ENCODE measurements at regions not wholly inside any gene's neighbourhood (a gene's known extent, or its start where the extent isn't known, plus 50 kb on each side); places are given as distances from the start of the nearest gene placed in this dataset.

GRCh38 chr4:133997436-133997835, 204.2 kb downstream of the PABPC4L start:
- TF ChIP-seq CTCF (IDR thresholded peaks at IDR 0.05), result no peak
- no peak overlapping the region for H3K27ac ChIP-seq (ENCODE audit: low read depth in 1 of 2, low read length in 2 of 2)
- no peaks in the 10 kb centered on the region for H3K4me1 ChIP-seq (ENCODE audit: insufficient read depth, low read length)
- H3K36me3 ChIP-seq (ENCODE audit: insufficient read depth, low read length), result no peaks in the 10 kb centered on the region
- Mint-ChIP-seq H3K4me3 (no peak overlapping the region), H3K4me1 (ENCODE audit: low read depth) (no peaks in the 10 kb centered on the region), H3K27ac (no peak overlapping the region), H3K36me3 (ENCODE audit: low read depth) (no peaks in the 10 kb centered on the region), H3K9me3 (peaks cover 10% of the 10 kb centered on the region), H3K27me3 (no peaks in the 10 kb centered on the region)
- intact Hi-C loops (cut with DNase I, micrococcal nuclease), result no loop called here
- ATAC-seq (ENCODE audit: poor library complexity) (no peak), DNase-seq (no peak)
- POLR2A ChIA-PET, result no interaction called here
- H3K4me3 ChIP-seq (ENCODE audit: low read length), result no peak overlapping the region
- CTCF ChIA-PET, result no interaction called here
- no peaks in the 10 kb centered on the region for H3K27me3 ChIP-seq (ENCODE audit: control insufficient read depth in 1 of 2, insufficient read depth in 2 of 2, low read length in 2 of 2)
- peaks cover 0 to 8% of the 10 kb centered on the region in 2 experiments for H3K9me3 ChIP-seq (ENCODE audit: control insufficient read depth in 1 of 2, insufficient read depth in 1 of 2, low read length in 2 of 2)

DNA sequence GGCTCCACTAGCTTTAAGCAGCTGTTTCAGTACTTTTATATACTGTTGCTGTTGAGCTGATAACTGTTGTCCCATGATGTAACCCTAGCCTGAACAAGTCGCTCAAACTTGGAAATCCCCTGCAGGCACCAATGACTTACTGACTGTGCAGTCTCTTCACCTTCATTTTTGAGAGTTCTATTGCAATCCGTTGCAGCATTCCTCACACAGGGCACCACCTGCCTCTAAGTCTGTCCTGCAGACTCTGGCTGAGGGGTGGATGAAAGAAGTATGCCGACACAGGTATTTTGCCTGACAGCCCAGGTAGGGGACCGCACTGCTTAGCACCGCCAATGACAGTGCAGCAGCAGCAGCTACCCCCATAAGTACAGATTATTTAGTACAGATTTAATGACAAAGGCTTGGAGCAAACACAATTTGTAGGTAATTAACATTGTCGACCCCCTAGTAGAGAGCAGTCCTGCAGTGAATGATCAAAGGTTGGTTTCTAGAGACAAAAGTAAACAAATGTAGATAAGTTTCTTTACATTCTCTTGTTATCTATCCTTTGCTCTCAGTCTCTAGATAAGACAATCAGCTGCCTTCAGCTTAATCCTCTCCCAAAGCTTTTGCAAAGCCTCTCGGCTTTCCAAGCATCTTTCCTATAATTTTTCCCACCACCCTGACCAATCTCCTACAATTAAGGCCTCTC, 205.0 kb downstream of the PABPC4L start:
- Mint-ChIP-seq H3K4me1 (ENCODE audit: low read depth) (no peaks in the 10 kb centered on the region), H3K27me3 (no peaks in the 10 kb centered on the region), H3K36me3 (ENCODE audit: low read depth) (no peaks in the 10 kb centered on the region), H3K9me3 (peaks cover 14% of the 10 kb centered on the region), H3K4me3 (no peak overlapping the region), H3K27ac (no peak overlapping the region)
- no peak for ATAC-seq (ENCODE audit: poor library complexity)
- ChIA-PET POLR2A (no interaction called here), CTCF (no interaction called here)
- no peak overlapping the region for H3K27ac ChIP-seq (ENCODE audit: low read depth in 1 of 2, low read length in 2 of 2)
- intact Hi-C loops (cut with DNase I, micrococcal nuclease), result no loop called here
- no peak for DNase-seq
- no peaks in the 10 kb centered on the region for H3K27me3 ChIP-seq (ENCODE audit: control insufficient read depth in 1 of 2, insufficient read depth in 2 of 2, low read length in 2 of 2)
- no peaks in the 10 kb centered on the region for H3K36me3 ChIP-seq (ENCODE audit: insufficient read depth, low read length)
- no peaks in the 10 kb centered on the region for H3K4me1 ChIP-seq (ENCODE audit: insufficient read depth, low read length)
- H3K4me3 ChIP-seq (ENCODE audit: low read length), result no peak overlapping the region
- peaks cover 0 to 8% of the 10 kb centered on the region in 2 experiments for H3K9me3 ChIP-seq (ENCODE audit: control insufficient read depth in 1 of 2, insufficient read depth in 1 of 2, low read length in 2 of 2)
- TF ChIP-seq CTCF (IDR thresholded peaks at IDR 0.05), result no peak

DNA sequence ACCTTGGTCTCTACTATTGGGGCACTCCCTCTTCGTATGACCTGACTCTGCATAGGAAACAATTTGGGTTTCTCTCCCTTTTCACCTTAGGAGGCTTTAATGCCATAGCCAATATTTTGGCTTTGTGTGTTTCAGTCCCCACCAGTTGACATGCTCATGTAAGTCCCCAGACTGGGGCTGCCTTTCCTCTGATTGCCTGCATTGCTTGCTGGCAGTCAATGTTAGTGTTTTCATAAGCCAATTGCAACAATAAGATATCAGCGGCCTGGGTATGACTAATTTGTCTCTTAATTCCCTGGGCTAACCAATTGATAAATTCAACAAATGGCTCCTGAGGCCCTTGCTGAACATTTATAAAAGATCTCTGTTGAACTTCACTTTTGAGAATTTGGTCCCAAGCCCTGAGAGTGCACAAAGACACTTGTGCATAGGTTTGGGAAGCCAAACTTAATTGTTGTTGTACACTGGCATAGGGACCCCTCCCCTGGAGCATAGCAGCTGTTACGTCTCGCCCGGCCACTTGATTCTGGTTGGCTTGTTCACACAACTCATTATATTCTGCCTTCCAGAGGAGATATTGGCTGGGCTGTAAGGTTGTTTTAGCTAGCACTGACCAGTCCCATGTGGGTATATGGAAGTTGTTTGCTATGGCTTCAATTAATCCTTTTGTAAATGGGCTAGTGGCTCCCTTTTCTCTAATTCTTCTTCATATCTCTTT, 206.2 kb downstream of the PABPC4L start:
- H3K4me3 Mint-ChIP-seq, result no peak overlapping the region
- ChIA-PET POLR2A (no interaction called here), CTCF (no interaction called here)
- DNase-seq (no peak), ATAC-seq (ENCODE audit: poor library complexity) (no peak)
- Histone ChIP-seq H3K27me3 (ENCODE audit: control insufficient read depth in 1 of 2, insufficient read depth in 2 of 2, low read length in 2 of 2) (no peaks in the 10 kb centered on the region), H3K27ac (ENCODE audit: low read depth in 1 of 2, low read length in 2 of 2) (no peak overlapping the region), H3K4me1 (ENCODE audit: insufficient read depth, low read length) (no peaks in the 10 kb centered on the region), H3K4me3 (ENCODE audit: low read length) (no peak overlapping the region), H3K36me3 (ENCODE audit: insufficient read depth, low read length) (no peaks in the 10 kb centered on the region), H3K9me3 (ENCODE audit: control insufficient read depth in 1 of 2, insufficient read depth in 1 of 2, low read length in 2 of 2) (peaks cover 4 to 8% of the 10 kb centered on the region in 2 experiments)
- H3K9me3 Mint-ChIP-seq, result peaks cover 14% of the 10 kb centered on the region
- no peaks in the 10 kb centered on the region for H3K27me3 Mint-ChIP-seq
- TF ChIP-seq CTCF (IDR thresholded peaks at IDR 0.05), result no peak
- intact Hi-C loops (cut with DNase I, micrococcal nuclease), result no loop called here
- H3K4me1 Mint-ChIP-seq (ENCODE audit: low read depth), result no peaks in the 10 kb centered on the region
- no peaks in the 10 kb centered on the region for H3K36me3 Mint-ChIP-seq (ENCODE audit: low read depth)
- H3K27ac Mint-ChIP-seq, result no peak overlapping the region
